ENCODE measurements at regions not wholly inside any gene's neighbourhood (a gene's known extent, or its start where the extent isn't known, plus 50 kb on each side); places are given as distances from the start of the nearest gene placed in this dataset.
A peak's percentile ranks its signal among the peaks of the same experiment; 100 is the strongest.

- no CpG with 5 or more reads among the region's 6 CpGs for WGBS (ENCODE audit: insufficient coverage)
- Histone ChIP-seq H3K27ac (ENCODE audit: low read depth, low read length) (no peak overlapping the region), H3K27me3 (ENCODE audit: control insufficient read depth, insufficient read depth, low read length) (no peaks in the 10 kb centered on the region), H3K9me3 (ENCODE audit: control insufficient read depth, insufficient read depth, low read length) (no peaks in the 10 kb centered on the region), H3K4me1 (ENCODE audit: control insufficient read depth, insufficient read depth, low read length) (peaks cover 4% of the 10 kb centered on the region), H3K4me3 (ENCODE audit: low read depth, low read length) (no peak overlapping the region), H3K36me3 (ENCODE audit: control insufficient read depth, insufficient read depth, low read length) (no peaks in the 10 kb centered on the region)
- peak in 2 of 6 donors; percentile 3 to 34 for DNase-seq (ENCODE audit: low read depth in 4 of 6, low spot score in 6 of 6)
Measured at GRCh38 chr10:8534096-8534495, 479.6 kb downstream of the GATA3 start.

GRCh38 chr10:8534891-8535290, 480.4 kb downstream of the GATA3 start:
- no peak for DNase-seq (ENCODE audit: low read depth in 4 of 6, low spot score in 6 of 6)
- no peak overlapping the region for H3K4me3 ChIP-seq (ENCODE audit: low read depth, low read length)
- no peak overlapping the region for H3K27ac ChIP-seq (ENCODE audit: low read depth, low read length)
- H3K9me3 ChIP-seq (ENCODE audit: control insufficient read depth, insufficient read depth, low read length): no peaks in the 10 kb centered on the region
- H3K27me3 ChIP-seq (ENCODE audit: control insufficient read depth, insufficient read depth, low read length): no peaks in the 10 kb centered on the region
- H3K36me3 ChIP-seq (ENCODE audit: control insufficient read depth, insufficient read depth, low read length): no peaks in the 10 kb centered on the region
- peaks cover 4% of the 10 kb centered on the region for H3K4me1 ChIP-seq (ENCODE audit: control insufficient read depth, insufficient read depth, low read length)
- 81% methylated on average over 3 of the region's 4 CpGs for WGBS (ENCODE audit: insufficient coverage)

- no CpG with 5 or more reads among the region's 3 CpGs for WGBS (ENCODE audit: insufficient coverage)
- Histone ChIP-seq H3K27me3 (ENCODE audit: control insufficient read depth, insufficient read depth, low read length) (no peaks in the 10 kb centered on the region), H3K4me3 (ENCODE audit: low read depth, low read length) (no peak overlapping the region), H3K36me3 (ENCODE audit: control insufficient read depth, insufficient read depth, low read length) (no peaks in the 10 kb centered on the region), H3K9me3 (ENCODE audit: control insufficient read depth, insufficient read depth, low read length) (peaks cover 3% of the 10 kb centered on the region), H3K4me1 (ENCODE audit: control insufficient read depth, insufficient read depth, low read length) (no peaks in the 10 kb centered on the region), H3K27ac (ENCODE audit: low read depth, low read length) (no peak overlapping the region)
- no peak for DNase-seq (ENCODE audit: low read depth in 4 of 6, low spot score in 6 of 6)
Measured at GRCh38 chr10:8539056-8539455, 484.6 kb downstream of the GATA3 start.

- WGBS (ENCODE audit: insufficient coverage): 100% methylated on average over 1 of the region's 3 CpGs
- no peaks in the 10 kb centered on the region for H3K36me3 ChIP-seq (ENCODE audit: control insufficient read depth, insufficient read depth, low read length)
- DNase-seq (ENCODE audit: low read depth in 4 of 6, low spot score in 6 of 6): peak in 1 of 6 donors; percentile 2
- H3K9me3 ChIP-seq (ENCODE audit: control insufficient read depth, insufficient read depth, low read length): peaks cover 3% of the 10 kb centered on the region
- H3K4me1 ChIP-seq (ENCODE audit: control insufficient read depth, insufficient read depth, low read length): no peaks in the 10 kb centered on the region
- H3K4me3 ChIP-seq (ENCODE audit: low read depth, low read length): no peak overlapping the region
- no peaks in the 10 kb centered on the region for H3K27me3 ChIP-seq (ENCODE audit: control insufficient read depth, insufficient read depth, low read length)
- no peak overlapping the region for H3K27ac ChIP-seq (ENCODE audit: low read depth, low read length)
Measured at GRCh38 chr10:8543361-8544056, 489.0 kb downstream of the GATA3 start.

GRCh38 chr10:8544057-8544380, 489.5 kb downstream of the GATA3 start:
- no peak overlapping the region for H3K27ac ChIP-seq (ENCODE audit: low read depth, low read length)
- 81% methylated on average over 2 of the region's 2 CpGs for WGBS (ENCODE audit: insufficient coverage)
- H3K9me3 ChIP-seq (ENCODE audit: control insufficient read depth, insufficient read depth, low read length): peaks cover 3% of the 10 kb centered on the region

GRCh38 chr10:8544500-8544899, 490.0 kb downstream of the GATA3 start:
- no peak for DNase-seq (ENCODE audit: low read depth in 4 of 6, low spot score in 6 of 6)
- Histone ChIP-seq H3K4me1 (ENCODE audit: control insufficient read depth, insufficient read depth, low read length) (no peaks in the 10 kb centered on the region), H3K36me3 (ENCODE audit: control insufficient read depth, insufficient read depth, low read length) (no peaks in the 10 kb centered on the region), H3K27me3 (ENCODE audit: control insufficient read depth, insufficient read depth, low read length) (no peaks in the 10 kb centered on the region), H3K27ac (ENCODE audit: low read depth, low read length) (no peak overlapping the region), H3K9me3 (ENCODE audit: control insufficient read depth, insufficient read depth, low read length) (peaks cover 3% of the 10 kb centered on the region), H3K4me3 (ENCODE audit: low read depth, low read length) (no peak overlapping the region)
- 89% methylated on average over 5 of the region's 6 CpGs for WGBS (ENCODE audit: insufficient coverage)

More at GRCh38 chr10:8544057-8544380, 489.5 kb downstream of the GATA3 start:
- Histone ChIP-seq H3K4me3 (ENCODE audit: low read depth, low read length) (no peak overlapping the region), H3K4me1 (ENCODE audit: control insufficient read depth, insufficient read depth, low read length) (no peaks in the 10 kb centered on the region), H3K36me3 (ENCODE audit: control insufficient read depth, insufficient read depth, low read length) (no peaks in the 10 kb centered on the region), H3K27me3 (ENCODE audit: control insufficient read depth, insufficient read depth, low read length) (no peaks in the 10 kb centered on the region)
- no peak for DNase-seq (ENCODE audit: low read depth in 4 of 6, low spot score in 6 of 6)

GRCh38 chr10:8554574-8554973, 500.1 kb downstream of the GATA3 start:
- 60% methylated on average over 1 of the region's 4 CpGs for WGBS (ENCODE audit: insufficient coverage)
- Histone ChIP-seq H3K27ac (ENCODE audit: low read depth, low read length) (no peak overlapping the region), H3K4me1 (ENCODE audit: control insufficient read depth, insufficient read depth, low read length) (no peaks in the 10 kb centered on the region), H3K9me3 (ENCODE audit: control insufficient read depth, insufficient read depth, low read length) (no peaks in the 10 kb centered on the region), H3K27me3 (ENCODE audit: control insufficient read depth, insufficient read depth, low read length) (no peaks in the 10 kb centered on the region), H3K36me3 (ENCODE audit: control insufficient read depth, insufficient read depth, low read length) (no peaks in the 10 kb centered on the region), H3K4me3 (ENCODE audit: low read depth, low read length) (no peak overlapping the region)
- DNase-seq (ENCODE audit: low read depth in 4 of 6, low spot score in 6 of 6): peak in 1 of 6 donors; percentile 38

GRCh38 chr10:8556321-8556720, 501.8 kb downstream of the GATA3 start:
- no peak overlapping the region for H3K4me3 ChIP-seq (ENCODE audit: low read depth, low read length)
- no peaks in the 10 kb centered on the region for H3K36me3 ChIP-seq (ENCODE audit: control insufficient read depth, insufficient read depth, low read length)
- no peaks in the 10 kb centered on the region for H3K4me1 ChIP-seq (ENCODE audit: control insufficient read depth, insufficient read depth, low read length)
- no peaks in the 10 kb centered on the region for H3K27me3 ChIP-seq (ENCODE audit: control insufficient read depth, insufficient read depth, low read length)
- no peak for DNase-seq (ENCODE audit: low read depth in 4 of 6, low spot score in 6 of 6)
- H3K27ac ChIP-seq (ENCODE audit: low read depth, low read length): no peak overlapping the region
- H3K9me3 ChIP-seq (ENCODE audit: control insufficient read depth, insufficient read depth, low read length): no peaks in the 10 kb centered on the region

GRCh38 chr10:8563478-8563877, 509.0 kb downstream of the GATA3 start:
- Histone ChIP-seq H3K27me3 (ENCODE audit: control insufficient read depth, insufficient read depth, low read length) (no peaks in the 10 kb centered on the region), H3K27ac (ENCODE audit: low read depth, low read length) (no peak overlapping the region), H3K4me3 (ENCODE audit: low read depth, low read length) (no peak overlapping the region), H3K9me3 (ENCODE audit: control insufficient read depth, insufficient read depth, low read length) (no peaks in the 10 kb centered on the region), H3K36me3 (ENCODE audit: control insufficient read depth, insufficient read depth, low read length) (no peaks in the 10 kb centered on the region), H3K4me1 (ENCODE audit: control insufficient read depth, insufficient read depth, low read length) (no peaks in the 10 kb centered on the region)
- no peak for DNase-seq (ENCODE audit: low read depth in 4 of 6, low spot score in 6 of 6)
- WGBS (ENCODE audit: insufficient coverage): 97% methylated on average over 4 of the region's 7 CpGs

GRCh38 chr10:8566737-8567136, 512.2 kb downstream of the GATA3 start:
- Histone ChIP-seq H3K4me3 (ENCODE audit: low read depth, low read length) (no peak overlapping the region), H3K27me3 (ENCODE audit: control insufficient read depth, insufficient read depth, low read length) (no peaks in the 10 kb centered on the region), H3K9me3 (ENCODE audit: control insufficient read depth, insufficient read depth, low read length) (no peaks in the 10 kb centered on the region), H3K4me1 (ENCODE audit: control insufficient read depth, insufficient read depth, low read length) (no peaks in the 10 kb centered on the region), H3K27ac (ENCODE audit: low read depth, low read length) (no peak overlapping the region), H3K36me3 (ENCODE audit: control insufficient read depth, insufficient read depth, low read length) (no peaks in the 10 kb centered on the region)
- WGBS (ENCODE audit: insufficient coverage): 100% methylated on average over 2 of the region's 3 CpGs
- no peak for DNase-seq (ENCODE audit: low read depth in 4 of 6, low spot score in 6 of 6)
